ENCODE measurements at regions not wholly inside any gene's neighbourhood (a gene's known extent, or its start where the extent isn't known, plus 50 kb on each side); places are given as distances from the start of the nearest gene placed in this dataset.

DNA sequence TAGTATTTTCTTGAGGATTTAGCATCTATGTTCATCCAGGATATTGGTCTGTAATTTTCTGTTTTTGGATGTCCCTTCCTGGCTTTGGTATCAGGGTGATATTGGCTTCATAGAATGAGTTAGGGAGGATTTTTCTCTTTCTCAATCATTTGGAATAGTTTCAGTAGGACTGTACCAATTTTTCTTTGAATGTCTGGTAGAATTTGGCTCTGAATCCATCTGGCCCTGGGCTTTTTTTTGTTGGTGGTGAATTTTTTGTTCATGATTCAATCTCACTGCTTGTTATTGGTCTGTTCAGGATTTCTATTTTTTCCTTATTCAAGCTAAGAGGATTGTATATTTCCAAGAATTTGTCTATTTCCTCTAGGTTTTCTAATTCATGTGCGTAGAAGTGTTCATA lies 192.7 kb downstream of the KIF20B start:
- Histone ChIP-seq H3K27me3 (replicated peaks; ENCODE audit: control insufficient read depth, insufficient read depth, low read length) (no peaks in the 10 kb centered on the region; the same call in 1 of the 2 replicates), H3K4me3 (replicated peaks; ENCODE audit: low read depth, low read length) (no peak overlapping the region), H3K36me3 (ENCODE audit: control insufficient read depth, insufficient read depth, low read length) (no peaks in the 10 kb centered on the region)
- DNase-seq (ENCODE audit: extremely low read depth, insufficient read length): no peak
- TF ChIP-seq, protein P1, sequence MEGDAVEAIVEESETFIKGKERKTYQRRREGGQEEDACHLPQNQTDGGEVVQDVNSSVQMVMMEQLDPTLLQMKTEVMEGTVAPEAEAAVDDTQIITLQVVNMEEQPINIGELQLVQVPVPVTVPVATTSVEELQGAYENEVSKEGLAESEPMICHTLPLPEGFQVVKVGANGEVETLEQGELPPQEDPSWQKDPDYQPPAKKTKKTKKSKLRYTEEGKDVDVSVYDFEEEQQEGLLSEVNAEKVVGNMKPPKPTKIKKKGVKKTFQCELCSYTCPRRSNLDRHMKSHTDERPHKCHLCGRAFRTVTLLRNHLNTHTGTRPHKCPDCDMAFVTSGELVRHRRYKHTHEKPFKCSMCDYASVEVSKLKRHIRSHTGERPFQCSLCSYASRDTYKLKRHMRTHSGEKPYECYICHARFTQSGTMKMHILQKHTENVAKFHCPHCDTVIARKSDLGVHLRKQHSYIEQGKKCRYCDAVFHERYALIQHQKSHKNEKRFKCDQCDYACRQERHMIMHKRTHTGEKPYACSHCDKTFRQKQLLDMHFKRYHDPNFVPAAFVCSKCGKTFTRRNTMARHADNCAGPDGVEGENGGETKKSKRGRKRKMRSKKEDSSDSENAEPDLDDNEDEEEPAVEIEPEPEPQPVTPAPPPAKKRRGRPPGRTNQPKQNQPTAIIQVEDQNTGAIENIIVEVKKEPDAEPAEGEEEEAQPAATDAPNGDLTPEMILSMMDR (IDR thresholded peaks at IDR 0.05; ENCODE audit: insufficient read depth, low read length, poor library complexity, severe bottlenecking): no peak

DNA sequence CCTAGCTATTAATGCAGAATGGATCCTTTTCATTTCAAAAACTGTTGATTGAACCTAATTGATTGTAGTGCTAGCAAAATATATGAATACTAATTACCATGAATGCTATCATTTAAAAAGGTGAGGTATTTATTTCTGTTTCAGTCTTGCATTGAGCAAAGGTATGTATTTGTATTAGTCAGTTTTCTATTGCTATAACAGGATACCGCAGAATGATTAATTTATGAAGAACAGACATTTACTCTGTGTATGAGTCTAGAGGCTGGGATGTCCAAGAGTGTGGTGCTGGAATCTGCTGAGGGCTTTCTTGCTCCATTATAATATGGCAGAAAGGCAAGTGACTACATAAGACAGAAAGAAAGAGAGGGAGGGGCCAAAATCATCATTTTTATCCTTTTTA lies 199.2 kb downstream of the KIF20B start:
- H3K36me3 ChIP-seq (ENCODE audit: control insufficient read depth, insufficient read depth, low read length): no peaks in the 10 kb centered on the region
- DNase-seq (ENCODE audit: extremely low read depth, insufficient read length): no peak
- H3K27me3 ChIP-seq (replicated peaks; ENCODE audit: control insufficient read depth, insufficient read depth, low read length): no peaks in the 10 kb centered on the region; the same call in 1 of the 2 replicates
- H3K4me3 ChIP-seq (replicated peaks; ENCODE audit: low read depth, low read length): no peak overlapping the region
- TF ChIP-seq, protein P1 (IDR thresholded peaks at IDR 0.05; ENCODE audit: insufficient read depth, low read length, poor library complexity, severe bottlenecking): no peak

GRCh38 chr10:89901895-89902294 lies 200.5 kb downstream of the KIF20B start:
- Histone ChIP-seq H3K27me3 (replicated peaks; ENCODE audit: control insufficient read depth, insufficient read depth, low read length) (no peaks in the 10 kb centered on the region; the same call in 1 of the 2 replicates), H3K4me3 (replicated peaks; ENCODE audit: low read depth, low read length) (no peak overlapping the region), H3K36me3 (ENCODE audit: control insufficient read depth, insufficient read depth, low read length) (no peaks in the 10 kb centered on the region)
- TF ChIP-seq, protein P1 (IDR thresholded peaks at IDR 0.05; ENCODE audit: insufficient read depth, low read length, poor library complexity, severe bottlenecking): no peak
- DNase-seq (ENCODE audit: extremely low read depth, insufficient read length): no peak

- no peak overlapping the region for H3K4me3 ChIP-seq (replicated peaks; ENCODE audit: low read depth, low read length)
- H3K36me3 ChIP-seq (ENCODE audit: control insufficient read depth, insufficient read depth, low read length): no peaks in the 10 kb centered on the region
- TF ChIP-seq, protein P1 (IDR thresholded peaks at IDR 0.05; ENCODE audit: insufficient read depth, low read length, poor library complexity, severe bottlenecking): no peak
- no peaks in the 10 kb centered on the region for H3K27me3 ChIP-seq (replicated peaks; ENCODE audit: control insufficient read depth, insufficient read depth, low read length)
- no peak for DNase-seq (ENCODE audit: extremely low read depth, insufficient read length)
Observed at GRCh38 chr10:89904755-89905154, 203.4 kb downstream of the KIF20B start.

- Histone ChIP-seq H3K4me3 (replicated peaks; ENCODE audit: low read depth, low read length) (no peak overlapping the region), H3K27me3 (replicated peaks; ENCODE audit: control insufficient read depth, insufficient read depth, low read length) (no peaks in the 10 kb centered on the region), H3K36me3 (ENCODE audit: control insufficient read depth, insufficient read depth, low read length) (no peaks in the 10 kb centered on the region)
- no peak for DNase-seq (ENCODE audit: extremely low read depth, insufficient read length)
- TF ChIP-seq, protein P1 (IDR thresholded peaks at IDR 0.05; ENCODE audit: insufficient read depth, low read length, poor library complexity, severe bottlenecking): no peak
Observed at GRCh38 chr10:89909752-89910151, 208.4 kb downstream of the KIF20B start.

DNA sequence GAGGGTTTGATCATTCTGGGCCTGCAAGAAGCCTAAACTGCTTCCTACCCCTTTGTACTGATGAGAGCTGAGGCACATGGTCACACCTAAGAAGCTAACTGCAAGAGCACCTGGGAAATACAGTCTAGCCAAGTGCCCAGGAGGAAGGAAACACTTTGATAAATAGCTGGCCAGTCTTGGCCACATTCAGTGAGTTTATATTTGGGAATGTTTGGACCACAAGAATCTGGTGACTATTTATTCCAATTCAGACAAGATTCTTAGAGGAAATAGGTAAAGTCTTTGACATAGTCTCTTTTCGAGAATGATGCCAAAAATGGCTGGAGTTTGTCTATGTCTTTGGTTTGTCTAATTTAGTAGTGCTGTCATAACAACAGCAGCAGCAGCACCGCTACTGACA lies 213.6 kb downstream of the KIF20B start:
- Histone ChIP-seq H3K4me3 (replicated peaks; ENCODE audit: low read depth, low read length) (no peak overlapping the region), H3K27me3 (replicated peaks; ENCODE audit: control insufficient read depth, insufficient read depth, low read length) (no peaks in the 10 kb centered on the region), H3K36me3 (ENCODE audit: control insufficient read depth, insufficient read depth, low read length) (no peaks in the 10 kb centered on the region)
- TF ChIP-seq, protein P1 (IDR thresholded peaks at IDR 0.05; ENCODE audit: insufficient read depth, low read length, poor library complexity, severe bottlenecking): no peak
- no peak for DNase-seq (ENCODE audit: extremely low read depth, insufficient read length)
